Glutamatergic neuron (in vitro differentiated cells): ENCODE measurements at regions not wholly inside any gene's neighbourhood (a gene's known extent, or its start where the extent isn't known, plus 50 kb on each side); places are given as distances from the start of the nearest gene placed in this dataset.

Experiments
- DNase-seq: peaks from one replicate; pipeline ENCODE4 v3.0.0; 2022
- H3K27ac Mint-ChIP-seq: one replicate; pipeline ENCODE4 v1.8.0; 2020; ENCODE audit warnings: mild to moderate bottlenecking, mixed read lengths, inconsistent platforms; ENCODE audit not compliant: unreplicated experiment
- H3K27me3 Mint-ChIP-seq: one replicate; pipeline ENCODE4 v1.8.0; 2020; ENCODE audit warnings: mild to moderate bottlenecking, moderate library complexity, mixed read lengths, inconsistent platforms; ENCODE audit not compliant: unreplicated experiment
- H3K36me3 Mint-ChIP-seq: one replicate; pipeline ENCODE4 v1.8.0; 2020; ENCODE audit warnings: mild to moderate bottlenecking, mixed read lengths, inconsistent platforms; ENCODE audit not compliant: unreplicated experiment
- H3K4me1 Mint-ChIP-seq: one replicate; pipeline ENCODE4 v1.8.0; 2020; ENCODE audit warnings: mild to moderate bottlenecking, low read depth, mixed read lengths, inconsistent platforms; ENCODE audit not compliant: unreplicated experiment
- H3K4me3 Mint-ChIP-seq: one replicate; pipeline ENCODE4 v1.8.0; 2020; ENCODE audit warnings: mild to moderate bottlenecking, mixed read lengths, inconsistent platforms; ENCODE audit not compliant: unreplicated experiment
- H3K9me3 Mint-ChIP-seq: one replicate; pipeline ENCODE4 v1.8.0; 2020; ENCODE audit warnings: mild to moderate bottlenecking, moderate library complexity, mixed read lengths, inconsistent platforms; ENCODE audit not compliant: unreplicated experiment
- TF ChIP-seq, protein P1 (sequence below): fragments of 200-600 bp; sonication (generic); IDR thresholded peaks from one replicate; pipeline ENCODE4 v1.5.0; 2021; ENCODE audit not compliant: partially characterized antibody, unreplicated experiment

DNA sequence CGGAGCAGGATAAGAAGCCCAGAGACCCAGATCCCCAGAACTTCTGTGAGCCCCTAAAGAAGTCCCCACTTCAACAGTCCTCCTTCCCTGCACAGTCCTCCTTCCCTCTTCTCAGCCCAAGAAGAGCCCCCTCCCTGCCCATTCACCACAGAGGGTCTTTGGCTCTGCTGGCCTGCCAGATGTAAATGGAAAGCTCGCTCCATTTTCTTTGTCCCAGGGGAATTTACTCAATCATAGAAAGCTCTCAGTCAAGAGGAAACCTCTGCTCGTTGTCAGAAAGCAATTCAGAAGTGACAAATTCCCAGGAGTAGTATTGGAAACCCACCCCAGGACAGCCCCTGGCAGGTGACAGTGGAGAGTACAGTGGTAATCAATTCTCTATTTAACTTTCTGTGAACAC is 105.5 kb upstream of the SMAD3 start:
- peaks cover 10% of the 10 kb centered on the region for H3K4me1 Mint-ChIP-seq
- TF ChIP-seq, protein P1, sequence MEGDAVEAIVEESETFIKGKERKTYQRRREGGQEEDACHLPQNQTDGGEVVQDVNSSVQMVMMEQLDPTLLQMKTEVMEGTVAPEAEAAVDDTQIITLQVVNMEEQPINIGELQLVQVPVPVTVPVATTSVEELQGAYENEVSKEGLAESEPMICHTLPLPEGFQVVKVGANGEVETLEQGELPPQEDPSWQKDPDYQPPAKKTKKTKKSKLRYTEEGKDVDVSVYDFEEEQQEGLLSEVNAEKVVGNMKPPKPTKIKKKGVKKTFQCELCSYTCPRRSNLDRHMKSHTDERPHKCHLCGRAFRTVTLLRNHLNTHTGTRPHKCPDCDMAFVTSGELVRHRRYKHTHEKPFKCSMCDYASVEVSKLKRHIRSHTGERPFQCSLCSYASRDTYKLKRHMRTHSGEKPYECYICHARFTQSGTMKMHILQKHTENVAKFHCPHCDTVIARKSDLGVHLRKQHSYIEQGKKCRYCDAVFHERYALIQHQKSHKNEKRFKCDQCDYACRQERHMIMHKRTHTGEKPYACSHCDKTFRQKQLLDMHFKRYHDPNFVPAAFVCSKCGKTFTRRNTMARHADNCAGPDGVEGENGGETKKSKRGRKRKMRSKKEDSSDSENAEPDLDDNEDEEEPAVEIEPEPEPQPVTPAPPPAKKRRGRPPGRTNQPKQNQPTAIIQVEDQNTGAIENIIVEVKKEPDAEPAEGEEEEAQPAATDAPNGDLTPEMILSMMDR = no peak
- H3K36me3 Mint-ChIP-seq = no peaks in the 10 kb centered on the region
- H3K4me3 Mint-ChIP-seq = peak overlapping the region; percentile 42
- peaks cover 5% of the 10 kb centered on the region for H3K9me3 Mint-ChIP-seq
- peaks cover 10% of the 10 kb centered on the region for H3K27me3 Mint-ChIP-seq
- DNase-seq = no peak
- H3K27ac Mint-ChIP-seq = peak overlapping the region; percentile 28

DNA sequence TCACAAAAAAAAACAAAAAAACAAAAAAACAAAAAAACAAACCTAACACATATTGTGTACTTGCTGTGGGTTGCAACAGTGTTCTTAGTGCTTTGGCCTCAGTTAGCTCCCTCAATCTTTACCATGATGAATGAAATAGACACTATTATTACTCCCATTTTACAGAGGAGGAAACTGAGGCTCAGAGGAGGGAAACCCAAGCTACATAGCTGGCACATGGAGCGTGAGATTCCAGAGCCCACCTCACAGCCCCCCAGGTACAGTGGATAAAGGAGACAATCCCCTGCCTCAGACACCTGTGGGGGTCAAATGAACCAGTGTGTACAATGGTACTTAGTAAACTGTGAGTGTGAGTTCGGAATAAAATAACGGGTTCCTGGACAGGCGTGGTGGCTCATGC is 104.9 kb upstream of the SMAD3 start:
- Mint-ChIP-seq H3K36me3 (no peaks in the 10 kb centered on the region), H3K4me3 (no peak overlapping the region), H3K27ac (no peak overlapping the region), H3K4me1 (peaks cover 10% of the 10 kb centered on the region), H3K9me3 (peaks cover 5% of the 10 kb centered on the region), H3K27me3 (peaks cover 10% of the 10 kb centered on the region)
- DNase-seq = no peak
- TF ChIP-seq, protein P1 = no peak

GRCh38 chr15:66961407-66961884 is 104.0 kb upstream of the SMAD3 start:
- H3K9me3 Mint-ChIP-seq = peaks cover 5% of the 10 kb centered on the region
- no peak for DNase-seq
- TF ChIP-seq, protein P1 = no peak
- no peaks in the 10 kb centered on the region for H3K36me3 Mint-ChIP-seq
- H3K4me3 Mint-ChIP-seq = no peak overlapping the region
- H3K27ac Mint-ChIP-seq = no peak overlapping the region
- peaks cover 6% of the 10 kb centered on the region for H3K27me3 Mint-ChIP-seq
- H3K4me1 Mint-ChIP-seq = peaks cover 10% of the 10 kb centered on the region

GRCh38 chr15:66961901-66962300 is 103.5 kb upstream of the SMAD3 start:
- no peak for DNase-seq
- Mint-ChIP-seq H3K4me1 (peaks cover 10% of the 10 kb centered on the region), H3K4me3 (no peak overlapping the region), H3K9me3 (peaks cover 1% of the 10 kb centered on the region), H3K27me3 (peaks cover 6% of the 10 kb centered on the region), H3K36me3 (no peaks in the 10 kb centered on the region), H3K27ac (no peak overlapping the region)
- TF ChIP-seq, protein P1 = no peak

- H3K27ac Mint-ChIP-seq = no peak overlapping the region
- H3K36me3 Mint-ChIP-seq = no peaks in the 10 kb centered on the region
- peaks cover 10% of the 10 kb centered on the region for H3K4me1 Mint-ChIP-seq
- H3K27me3 Mint-ChIP-seq = peaks cover 6% of the 10 kb centered on the region
- DNase-seq = no peak
- peaks cover 1% of the 10 kb centered on the region for H3K9me3 Mint-ChIP-seq
- no peak overlapping the region for H3K4me3 Mint-ChIP-seq
- TF ChIP-seq, protein P1 = no peak
These were observed 102.9 kb upstream of the SMAD3 start for GRCh38 chr15:66962522-66962921.
